ENCODE measurements at regions not wholly inside any gene's neighbourhood (a gene's known extent, or its start where the extent isn't known, plus 50 kb on each side); places are given as distances from the start of the nearest gene placed in this dataset.

GRCh38 chr12:25816637-25817036, 141.8 kb upstream of the RASSF8 start:
- H3K36me3 Mint-ChIP-seq (ENCODE audit: insufficient read depth) = no peaks in the 10 kb centered on the region
- H3K4me3 Mint-ChIP-seq = no peak overlapping the region

GRCh38 chr12:25817166-25817565, 141.3 kb upstream of the RASSF8 start:
- ATAC-seq (no peak), DNase-seq (no peak)
- no peaks in the 10 kb centered on the region for H3K4me1 Mint-ChIP-seq (ENCODE audit: low read depth)
- H3K9me3 Mint-ChIP-seq = no peaks in the 10 kb centered on the region
- no peaks in the 10 kb centered on the region for H3K36me3 Mint-ChIP-seq (ENCODE audit: insufficient read depth)
- no peak overlapping the region for H3K4me3 Mint-ChIP-seq
- no peaks in the 10 kb centered on the region for H3K27me3 Mint-ChIP-seq (ENCODE audit: low read depth)

More at GRCh38 chr12:25816637-25817036, 141.8 kb upstream of the RASSF8 start:
- Mint-ChIP-seq H3K9me3 (no peaks in the 10 kb centered on the region), H3K27me3 (ENCODE audit: low read depth) (no peaks in the 10 kb centered on the region), H3K4me1 (ENCODE audit: low read depth) (no peaks in the 10 kb centered on the region)
- no peak for DNase-seq
- ATAC-seq = no peak

- no peaks in the 10 kb centered on the region for H3K27me3 Mint-ChIP-seq (ENCODE audit: low read depth)
- DNase-seq (no peak), ATAC-seq (no peak)
- H3K9me3 Mint-ChIP-seq = no peaks in the 10 kb centered on the region
- H3K4me3 Mint-ChIP-seq = no peak overlapping the region
- H3K4me1 Mint-ChIP-seq (ENCODE audit: low read depth) = no peaks in the 10 kb centered on the region
- H3K36me3 Mint-ChIP-seq (ENCODE audit: insufficient read depth) = no peaks in the 10 kb centered on the region
These were observed 139.7 kb upstream of the RASSF8 start for GRCh38 chr12:25818596-25819390.

- no peak overlapping the region for H3K4me3 Mint-ChIP-seq
- H3K36me3 Mint-ChIP-seq (ENCODE audit: insufficient read depth) = no peaks in the 10 kb centered on the region
- DNase-seq (no peak), ATAC-seq (no peak)
- no peaks in the 10 kb centered on the region for H3K27me3 Mint-ChIP-seq (ENCODE audit: low read depth)
- H3K9me3 Mint-ChIP-seq = no peaks in the 10 kb centered on the region
- no peaks in the 10 kb centered on the region for H3K4me1 Mint-ChIP-seq (ENCODE audit: low read depth)
These were observed 138.8 kb upstream of the RASSF8 start for GRCh38 chr12:25819691-25820090.

- H3K4me3 Mint-ChIP-seq = no peak overlapping the region
- H3K9me3 Mint-ChIP-seq = no peaks in the 10 kb centered on the region
- H3K36me3 Mint-ChIP-seq (ENCODE audit: insufficient read depth) = no peaks in the 10 kb centered on the region
- no peaks in the 10 kb centered on the region for H3K27me3 Mint-ChIP-seq (ENCODE audit: low read depth)
- no peak for DNase-seq
- ATAC-seq = no peak
- no peaks in the 10 kb centered on the region for H3K4me1 Mint-ChIP-seq (ENCODE audit: low read depth)
These were observed 136.2 kb upstream of the RASSF8 start for GRCh38 chr12:25822281-25822680.

GRCh38 chr12:25824734-25825133, 133.7 kb upstream of the RASSF8 start:
- no peak for DNase-seq
- Mint-ChIP-seq H3K4me1 (ENCODE audit: low read depth) (no peaks in the 10 kb centered on the region), H3K27me3 (ENCODE audit: low read depth) (peaks cover 4% of the 10 kb centered on the region), H3K9me3 (no peaks in the 10 kb centered on the region), H3K4me3 (no peak overlapping the region), H3K36me3 (ENCODE audit: insufficient read depth) (no peaks in the 10 kb centered on the region)
- no peak for ATAC-seq

GRCh38 chr12:25825446-25825845, 133.0 kb upstream of the RASSF8 start:
- Mint-ChIP-seq H3K4me3 (no peak overlapping the region), H3K4me1 (ENCODE audit: low read depth) (no peaks in the 10 kb centered on the region), H3K36me3 (ENCODE audit: insufficient read depth) (no peaks in the 10 kb centered on the region), H3K27me3 (ENCODE audit: low read depth) (peaks cover 4% of the 10 kb centered on the region), H3K9me3 (no peaks in the 10 kb centered on the region)
- ATAC-seq (no peak), DNase-seq (no peak)

- no peaks in the 10 kb centered on the region for H3K9me3 Mint-ChIP-seq
- H3K4me1 Mint-ChIP-seq (ENCODE audit: low read depth) = no peaks in the 10 kb centered on the region
- no peak for ATAC-seq
- H3K4me3 Mint-ChIP-seq = no peak overlapping the region
- peaks cover 4% of the 10 kb centered on the region for H3K27me3 Mint-ChIP-seq (ENCODE audit: low read depth)
- H3K36me3 Mint-ChIP-seq (ENCODE audit: insufficient read depth) = no peaks in the 10 kb centered on the region
- no peak for DNase-seq
These were observed 131.3 kb upstream of the RASSF8 start for GRCh38 chr12:25827141-25827540.

GRCh38 chr12:25827747-25828146, 130.7 kb upstream of the RASSF8 start:
- DNase-seq (no peak), ATAC-seq (no peak)
- Mint-ChIP-seq H3K4me1 (ENCODE audit: low read depth) (no peaks in the 10 kb centered on the region), H3K4me3 (no peak overlapping the region), H3K36me3 (ENCODE audit: insufficient read depth) (no peaks in the 10 kb centered on the region), H3K27me3 (ENCODE audit: low read depth) (peaks cover 4% of the 10 kb centered on the region), H3K9me3 (no peaks in the 10 kb centered on the region)

GRCh38 chr12:25828188-25828587, 130.3 kb upstream of the RASSF8 start:
- no peak for DNase-seq
- Mint-ChIP-seq H3K27me3 (ENCODE audit: low read depth) (peaks cover 4% of the 10 kb centered on the region), H3K9me3 (no peaks in the 10 kb centered on the region)

GRCh38 chr12:25829192-25829591, 129.3 kb upstream of the RASSF8 start:
- Mint-ChIP-seq H3K9me3 (no peaks in the 10 kb centered on the region), H3K4me3 (no peak overlapping the region), H3K27me3 (ENCODE audit: low read depth) (peaks cover 4% of the 10 kb centered on the region), H3K4me1 (ENCODE audit: low read depth) (no peaks in the 10 kb centered on the region), H3K36me3 (ENCODE audit: insufficient read depth) (no peaks in the 10 kb centered on the region)
- ATAC-seq (no peak), DNase-seq (no peak)

More at GRCh38 chr12:25828188-25828587, 130.3 kb upstream of the RASSF8 start:
- no peak for ATAC-seq
- H3K36me3 Mint-ChIP-seq (ENCODE audit: insufficient read depth) = no peaks in the 10 kb centered on the region
- no peaks in the 10 kb centered on the region for H3K4me1 Mint-ChIP-seq (ENCODE audit: low read depth)
- H3K4me3 Mint-ChIP-seq = no peak overlapping the region

GRCh38 chr12:25830456-25830855, 128.0 kb upstream of the RASSF8 start:
- H3K4me1 Mint-ChIP-seq (ENCODE audit: low read depth) = no peaks in the 10 kb centered on the region
- no peaks in the 10 kb centered on the region for H3K9me3 Mint-ChIP-seq
- ATAC-seq (no peak), DNase-seq (no peak)
- H3K27me3 Mint-ChIP-seq (ENCODE audit: low read depth) = peaks cover 4% of the 10 kb centered on the region
- H3K36me3 Mint-ChIP-seq (ENCODE audit: insufficient read depth) = no peaks in the 10 kb centered on the region
- no peak overlapping the region for H3K4me3 Mint-ChIP-seq

- Mint-ChIP-seq H3K4me1 (ENCODE audit: low read depth) (no peaks in the 10 kb centered on the region), H3K4me3 (no peak overlapping the region), H3K36me3 (ENCODE audit: insufficient read depth) (no peaks in the 10 kb centered on the region), H3K27me3 (ENCODE audit: low read depth) (peaks cover 4% of the 10 kb centered on the region), H3K9me3 (no peaks in the 10 kb centered on the region)
- DNase-seq = no peak
- no peak for ATAC-seq
These were observed 124.8 kb upstream of the RASSF8 start for GRCh38 chr12:25833657-25834056.

GRCh38 chr12:25835385-25835784, 123.1 kb upstream of the RASSF8 start:
- no peaks in the 10 kb centered on the region for H3K27me3 Mint-ChIP-seq (ENCODE audit: low read depth)

GRCh38 chr12:25838007-25838406, 120.5 kb upstream of the RASSF8 start:
- H3K4me3 Mint-ChIP-seq = no peak overlapping the region
- H3K4me1 Mint-ChIP-seq (ENCODE audit: low read depth) = no peaks in the 10 kb centered on the region
- H3K27me3 Mint-ChIP-seq (ENCODE audit: low read depth) = peaks cover 2% of the 10 kb centered on the region
- DNase-seq = no peak
- H3K36me3 Mint-ChIP-seq (ENCODE audit: insufficient read depth) = no peaks in the 10 kb centered on the region
- no peak for ATAC-seq
- H3K9me3 Mint-ChIP-seq = no peaks in the 10 kb centered on the region

More at GRCh38 chr12:25835385-25835784, 123.1 kb upstream of the RASSF8 start:
- no peak overlapping the region for H3K4me3 Mint-ChIP-seq
- H3K9me3 Mint-ChIP-seq = no peaks in the 10 kb centered on the region
- no peaks in the 10 kb centered on the region for H3K36me3 Mint-ChIP-seq (ENCODE audit: insufficient read depth)
- ATAC-seq (no peak), DNase-seq (no peak)
- no peaks in the 10 kb centered on the region for H3K4me1 Mint-ChIP-seq (ENCODE audit: low read depth)
